Kidney glomerular epithelial cell (primary cell): ENCODE measurements at regions not wholly inside any gene's neighbourhood (a gene's known extent, or its start where the extent isn't known, plus 50 kb on each side); places are given as distances from the start of the nearest gene placed in this dataset.
"Not testable (repeated sequence)": the region's sequence is repeated elsewhere in the genome, so short reads cannot be mapped to it uniquely, and the experiment has no call there.

Experiments used
- DNase-seq: peaks from one replicate; lab custom pipeline; 2025; lab: John Stamatoyannopoulos, UW

DNA sequence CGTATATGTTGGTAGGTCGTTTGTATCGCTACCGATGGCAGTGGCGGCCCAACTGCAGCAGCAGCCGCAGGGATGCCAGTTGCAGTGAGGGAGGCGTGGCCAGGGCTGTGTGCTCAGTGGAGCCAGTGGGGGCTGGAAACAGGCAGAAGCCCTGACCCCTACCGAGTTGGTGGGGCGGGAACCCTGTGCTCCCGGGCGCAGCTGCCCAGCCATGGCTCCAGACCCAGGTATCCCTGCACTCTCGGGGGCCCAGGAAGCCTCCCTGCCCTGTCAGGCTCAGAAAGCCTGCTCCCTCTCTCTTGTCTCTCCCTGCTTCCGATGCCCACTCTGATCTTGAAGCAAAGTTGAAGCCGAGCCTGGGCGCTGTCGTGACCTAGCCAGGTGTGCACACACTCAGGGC lies 78.6 kb upstream of the ITGB1 start:
- no peak for DNase-seq

DNA sequence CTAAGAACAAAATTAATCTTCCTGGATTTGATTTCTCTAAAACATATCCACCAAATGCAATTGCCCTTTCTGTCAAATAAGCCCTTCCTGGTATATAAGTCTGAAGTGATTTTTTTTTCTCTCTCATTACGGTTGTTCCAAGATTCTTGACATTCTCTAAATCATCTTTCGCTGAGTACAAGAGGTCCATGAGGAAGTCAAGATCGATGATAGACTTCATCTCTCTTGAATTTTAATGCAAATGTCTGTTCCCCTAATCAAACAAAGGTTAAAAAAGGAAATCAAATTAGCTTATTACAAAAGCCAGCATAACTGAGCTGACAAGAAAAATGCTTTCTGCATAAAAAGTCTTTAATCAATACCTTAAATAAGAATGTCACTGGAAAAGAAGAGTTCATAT lies 77.4 kb upstream of the ITGB1 start:
- DNase-seq, result no peak

DNA sequence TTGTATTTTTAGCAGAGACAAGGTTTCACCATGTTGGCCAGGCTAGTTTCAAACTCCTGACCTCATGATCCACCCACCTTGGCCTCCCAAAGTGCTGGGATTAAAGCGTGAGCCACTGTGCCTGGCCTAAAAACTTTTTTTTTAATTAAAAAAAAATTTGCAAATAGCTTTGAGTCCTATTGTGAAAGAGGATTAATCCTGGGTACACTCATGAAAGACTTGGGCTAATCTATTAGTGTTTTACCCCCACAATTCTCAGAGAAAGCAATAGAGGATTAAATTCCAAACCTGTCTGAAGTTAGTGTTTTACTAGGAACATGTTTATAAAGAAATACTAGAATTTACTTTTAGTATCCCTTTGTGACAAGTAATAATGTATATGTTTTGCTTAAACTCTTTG lies 76.9 kb upstream of the ITGB1 start:
- DNase-seq, result no peak

DNA sequence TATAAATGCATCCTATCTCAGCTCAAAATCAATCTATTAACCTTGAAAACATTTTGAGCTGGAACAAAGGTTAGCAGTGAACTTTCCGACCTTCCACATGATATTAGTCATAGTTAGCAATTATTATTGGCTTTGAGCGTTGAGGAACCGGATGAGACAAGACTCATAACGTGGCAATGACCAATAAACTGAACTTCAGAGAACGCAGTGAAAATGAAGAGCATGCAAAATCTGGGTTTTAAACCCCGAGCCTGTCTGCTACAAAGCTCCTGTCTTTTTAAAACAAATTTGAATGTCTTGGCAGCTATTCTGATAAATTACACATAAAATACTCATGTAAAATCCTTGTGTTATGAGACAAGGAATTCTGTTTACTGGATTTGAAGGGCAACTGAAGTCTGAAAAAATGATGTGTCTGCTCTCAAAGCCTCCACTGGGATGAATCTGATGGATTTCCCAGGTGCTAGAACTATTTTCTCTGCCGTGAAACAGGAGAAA lies 74.7 kb upstream of the ITGB1 start:
- DNase-seq, result no peak

DNA sequence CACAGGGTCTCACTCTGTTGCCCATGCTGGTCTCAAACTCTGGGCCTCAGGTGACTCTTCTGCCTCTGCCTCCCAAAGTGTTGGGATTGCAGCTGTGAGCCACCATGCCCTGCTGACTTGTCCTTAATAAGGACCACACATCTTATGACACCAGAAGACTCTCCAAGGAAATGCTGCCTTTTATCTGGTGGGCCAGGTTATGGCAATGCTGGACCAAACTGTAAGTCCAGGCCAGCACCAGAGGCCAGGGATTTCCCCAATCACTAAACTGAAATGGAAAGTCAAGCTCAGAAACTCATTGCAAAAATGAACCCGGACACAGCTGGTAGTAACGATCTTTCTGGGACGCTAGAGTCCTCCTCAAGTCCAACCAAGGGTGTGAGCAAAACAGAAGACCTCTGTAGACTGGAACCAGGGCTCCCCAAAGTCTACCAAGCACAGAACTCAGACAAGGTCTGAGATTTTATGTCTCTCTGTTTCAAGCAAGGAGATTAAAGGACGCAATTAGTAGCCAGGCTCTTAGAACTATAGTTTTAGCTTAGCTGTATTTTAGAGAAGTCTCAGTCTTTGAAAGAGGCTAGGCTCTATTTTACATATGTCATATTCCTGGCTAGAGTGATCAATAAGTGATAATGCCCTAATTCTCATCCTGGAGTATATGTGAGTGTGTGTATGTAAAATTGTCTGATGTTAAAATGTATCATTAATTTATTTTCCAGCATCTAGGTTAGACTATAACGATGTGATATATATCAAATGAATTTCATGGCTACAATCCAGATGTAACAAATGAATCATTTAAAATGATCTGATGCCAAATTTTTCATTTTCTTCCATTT lies 74.0 kb upstream of the ITGB1 start:
- no peak for DNase-seq

DNA sequence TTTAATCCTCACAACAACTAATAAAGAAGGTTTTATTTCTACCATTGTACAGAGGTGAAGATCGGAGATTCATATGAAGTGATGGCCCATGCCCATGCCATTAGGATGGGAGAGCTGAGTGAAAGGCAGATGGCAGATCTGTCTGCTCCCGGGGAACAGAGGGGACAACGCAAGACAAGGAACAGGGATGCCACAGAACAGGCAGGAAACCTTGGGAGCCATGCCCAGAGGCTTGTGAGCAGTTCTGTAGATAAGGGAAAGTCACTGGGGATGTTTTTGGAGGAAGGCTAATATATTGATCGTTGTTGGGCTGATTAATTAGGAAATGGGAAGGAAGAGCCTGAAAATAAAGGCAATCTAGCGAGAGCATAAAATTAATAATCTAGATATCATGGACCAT lies 73.1 kb upstream of the ITGB1 start:
- no peak for DNase-seq

DNA sequence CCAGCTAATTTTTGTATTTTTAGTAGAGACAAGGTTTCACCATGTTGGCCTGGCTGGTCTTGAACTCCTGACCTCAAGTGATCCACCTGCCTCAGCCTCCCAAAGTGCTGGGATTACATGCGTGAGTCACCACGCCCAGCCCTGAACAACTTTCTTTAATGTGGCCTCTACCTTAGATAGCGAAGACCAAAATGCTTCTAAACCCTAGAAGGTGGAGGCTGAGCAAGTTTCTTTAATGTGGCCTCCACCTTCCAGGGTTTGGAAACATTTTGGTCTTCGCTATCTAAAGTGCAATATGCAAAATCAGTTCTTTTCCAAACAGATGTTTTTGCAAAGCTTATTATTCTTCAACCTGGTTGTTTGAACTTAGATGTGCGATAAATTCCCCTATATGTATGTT lies 70.5 kb upstream of the ITGB1 start:
- DNase-seq, result not testable (repeated sequence)

DNA sequence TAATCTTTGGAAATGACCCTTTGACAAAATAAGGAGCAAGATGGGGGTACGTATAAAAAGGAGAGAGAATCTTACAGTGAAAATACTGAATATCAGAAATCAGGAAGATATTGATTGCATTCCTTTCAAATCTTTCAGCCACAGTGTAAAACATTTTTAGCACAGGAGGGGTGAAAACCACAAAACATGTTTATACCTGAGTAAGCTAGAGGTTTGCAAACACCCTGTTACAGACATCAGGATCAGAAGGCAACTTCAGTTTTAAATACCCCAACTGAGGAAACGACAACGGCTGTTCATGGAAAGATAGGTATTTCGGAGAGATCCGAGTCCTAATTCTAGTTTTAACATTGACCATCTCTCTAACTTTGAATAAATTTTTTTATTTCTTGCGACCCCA lies 69.1 kb upstream of the ITGB1 start:
- DNase-seq, result no peak

DNA sequence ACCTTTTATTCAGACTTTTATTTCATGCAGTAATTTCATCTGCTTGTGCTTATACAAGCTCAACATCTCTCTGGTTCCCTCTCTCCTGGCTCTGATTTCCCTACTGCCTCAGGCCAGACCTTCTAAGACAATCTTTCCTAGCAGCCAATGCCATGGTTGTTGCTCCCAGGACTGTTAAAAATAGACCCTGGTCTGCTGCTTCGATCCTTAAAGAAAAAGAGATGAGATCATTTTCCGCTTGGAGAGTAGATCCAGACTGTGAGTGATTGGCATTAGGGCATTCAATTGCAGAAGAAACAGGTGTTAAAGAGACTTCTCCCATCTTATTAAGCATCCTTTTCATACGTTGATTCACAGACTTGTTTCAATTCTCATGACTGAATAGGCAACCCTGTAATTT lies 68.4 kb upstream of the ITGB1 start:
- no peak for DNase-seq

DNA sequence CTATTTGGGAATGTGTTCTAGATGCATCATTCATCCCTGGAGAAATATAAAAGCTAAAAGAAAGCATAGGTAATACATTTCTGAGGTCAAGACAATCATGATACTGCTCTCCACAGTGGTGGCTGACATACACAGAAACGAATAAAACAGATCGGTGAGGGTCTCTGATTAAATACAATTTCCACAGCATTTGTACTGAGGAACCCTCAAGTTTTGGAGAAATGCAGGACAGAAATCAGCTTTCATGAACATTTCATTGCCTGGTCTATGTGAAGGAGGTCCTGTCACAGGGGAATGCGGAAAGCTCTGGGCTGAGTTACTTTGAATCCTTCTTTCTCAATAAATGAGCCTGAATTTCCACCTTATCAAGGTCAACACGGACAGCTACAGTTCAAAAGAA lies 67.9 kb upstream of the ITGB1 start:
- no peak for DNase-seq

DNA sequence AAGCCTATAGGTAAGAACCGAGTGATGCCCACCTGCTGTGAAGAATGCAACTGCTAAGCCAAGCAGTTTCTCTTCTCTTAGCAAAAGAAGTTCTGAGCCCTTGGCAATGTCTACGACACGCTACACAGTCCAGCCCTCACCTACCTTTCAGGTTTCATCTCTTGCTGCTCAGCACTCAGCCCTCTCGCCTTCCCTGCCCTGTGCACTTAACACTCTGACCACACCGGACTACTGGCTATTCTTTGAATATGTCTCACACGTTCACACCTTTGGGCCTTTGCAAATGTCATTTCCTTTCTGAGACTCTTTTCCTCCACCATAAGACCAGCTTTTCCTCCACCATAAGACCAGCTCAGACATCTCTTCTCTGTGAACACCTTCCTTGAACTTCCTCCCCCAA lies 67.0 kb upstream of the ITGB1 start:
- DNase-seq, result no peak

DNA sequence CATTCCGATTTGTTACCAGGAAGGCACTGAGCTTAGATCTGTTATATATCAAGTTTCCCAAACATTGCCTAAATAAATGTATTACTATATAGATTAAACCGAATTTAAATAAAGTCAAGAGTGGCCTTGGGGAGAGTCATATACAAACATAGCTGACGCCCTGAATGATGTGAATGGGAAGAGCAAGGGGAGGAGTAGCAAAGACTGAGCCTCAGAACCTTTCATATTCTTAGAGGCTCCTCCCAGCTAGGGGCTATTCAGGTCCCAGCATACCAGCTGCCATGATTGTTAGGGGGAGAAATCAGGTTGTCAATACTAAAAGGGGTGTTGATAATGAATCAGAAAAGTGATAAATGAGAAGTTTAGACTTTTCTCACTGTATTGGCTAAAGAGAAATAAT lies 64.7 kb upstream of the ITGB1 start:
- no peak for DNase-seq

DNA sequence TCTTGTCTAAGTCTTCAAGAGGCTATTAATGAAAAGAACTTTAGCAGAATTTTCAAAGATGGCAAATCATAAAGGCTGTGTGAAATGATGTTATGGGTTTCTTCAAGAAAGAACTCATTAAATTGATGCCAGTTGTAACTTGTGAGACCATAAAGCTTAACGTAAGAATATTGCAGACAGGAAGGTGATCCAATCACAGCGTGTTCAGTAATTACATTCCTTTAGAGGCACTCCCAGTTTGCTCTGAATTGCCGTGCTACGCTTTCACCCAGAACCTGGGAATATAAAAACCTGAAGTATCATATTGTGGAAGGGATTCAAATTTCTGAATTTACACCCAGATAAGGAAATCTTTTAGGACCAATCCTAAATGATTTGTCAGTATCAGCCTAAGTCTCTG lies 64.1 kb upstream of the ITGB1 start:
- DNase-seq, result no peak

DNA sequence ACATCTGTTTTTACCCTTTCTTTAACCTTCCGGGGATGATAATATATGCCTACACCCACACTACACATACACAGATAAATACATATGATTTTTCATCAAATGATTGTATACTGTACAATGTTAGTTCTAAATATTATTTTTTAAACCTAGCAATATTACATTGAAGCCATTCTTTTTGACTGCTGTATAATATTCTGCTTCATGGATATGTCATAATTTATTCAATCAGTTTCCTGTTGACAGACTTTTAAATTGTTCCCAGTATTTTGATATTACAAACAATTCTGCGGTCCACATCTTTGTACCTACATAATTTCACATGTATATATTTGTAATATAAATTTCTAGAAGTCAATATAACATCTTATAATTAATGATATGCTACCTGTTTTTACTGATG lies 59.0 kb upstream of the ITGB1 start:
- DNase-seq, result no peak

DNA sequence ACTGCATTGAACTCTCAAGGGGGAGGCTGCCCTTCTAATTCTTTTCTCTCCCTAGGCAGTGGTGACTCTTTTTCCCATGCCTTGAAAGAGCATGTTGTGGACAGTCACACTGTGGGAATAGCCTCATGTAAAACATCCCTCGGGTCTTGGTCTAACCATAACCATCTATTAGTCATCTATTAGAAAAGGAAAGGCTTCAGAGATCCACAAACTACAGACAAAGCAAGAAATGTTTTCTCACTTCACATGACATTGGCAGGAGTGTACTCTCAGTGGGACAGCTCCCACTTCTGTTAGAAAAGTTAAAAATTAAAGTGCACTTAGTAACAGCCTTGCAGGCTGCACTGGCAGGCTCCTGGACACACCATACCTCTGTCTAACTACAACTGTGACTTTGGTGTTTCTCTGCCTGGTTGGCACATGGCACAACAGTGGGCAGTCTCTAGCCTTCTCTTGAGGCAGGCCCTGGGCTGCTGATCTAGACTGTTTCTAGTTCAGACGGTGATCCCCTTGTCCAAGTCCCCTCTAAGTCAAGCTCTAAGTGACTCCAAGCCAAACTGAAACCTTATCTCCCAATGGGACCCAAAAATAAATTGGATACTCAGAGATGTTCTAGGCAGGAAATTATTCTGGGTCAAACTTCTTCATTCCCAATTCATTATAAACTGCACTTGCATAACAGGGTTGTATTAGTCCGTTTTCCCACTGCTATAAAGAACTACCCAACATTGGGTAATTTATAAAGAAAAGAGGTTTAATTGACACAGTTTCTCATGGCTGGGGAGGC lies 57.9 kb upstream of the ITGB1 start:
- peak; percentile 83 for DNase-seq

DNA sequence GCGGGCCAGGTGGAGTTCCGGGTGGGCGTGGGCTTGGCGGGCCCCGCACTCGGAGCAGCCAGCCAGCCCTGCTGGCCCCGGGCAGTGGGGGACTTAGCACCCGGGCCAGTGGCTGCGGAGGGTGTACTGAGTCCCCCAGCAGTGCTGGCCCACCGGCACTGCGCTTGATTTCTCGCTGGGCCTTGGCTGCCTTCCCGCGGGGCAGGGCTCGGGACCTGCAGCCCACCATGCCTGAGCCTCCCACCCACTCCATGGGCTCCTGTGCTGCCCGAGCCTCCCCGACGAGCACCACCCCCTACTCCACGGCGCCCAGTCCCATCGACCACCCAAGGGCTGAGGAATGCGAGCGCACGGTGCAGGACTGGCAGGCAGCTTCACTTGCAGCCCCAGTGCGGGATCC lies 55.3 kb upstream of the ITGB1 start:
- DNase-seq, result not testable (repeated sequence)

DNA sequence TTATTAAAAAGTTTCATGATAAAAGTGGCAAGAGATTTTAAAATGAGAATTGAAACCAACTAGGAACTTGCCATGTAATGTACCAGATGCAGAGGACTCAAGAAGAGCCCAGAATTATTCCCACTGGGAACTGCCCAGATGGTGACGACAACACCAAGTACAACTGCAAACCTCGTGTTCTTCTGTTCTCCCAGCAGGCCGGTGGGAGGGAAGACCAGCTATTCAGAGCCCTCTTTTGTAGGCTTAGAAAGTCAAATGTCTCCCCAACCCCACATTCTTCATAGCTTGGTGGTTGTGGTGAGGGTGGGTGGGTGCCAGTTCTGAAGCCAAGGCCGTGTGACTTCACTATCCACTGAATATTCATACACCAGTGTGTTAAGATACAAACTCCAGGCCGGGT lies 54.3 kb upstream of the ITGB1 start:
- no peak for DNase-seq

DNA sequence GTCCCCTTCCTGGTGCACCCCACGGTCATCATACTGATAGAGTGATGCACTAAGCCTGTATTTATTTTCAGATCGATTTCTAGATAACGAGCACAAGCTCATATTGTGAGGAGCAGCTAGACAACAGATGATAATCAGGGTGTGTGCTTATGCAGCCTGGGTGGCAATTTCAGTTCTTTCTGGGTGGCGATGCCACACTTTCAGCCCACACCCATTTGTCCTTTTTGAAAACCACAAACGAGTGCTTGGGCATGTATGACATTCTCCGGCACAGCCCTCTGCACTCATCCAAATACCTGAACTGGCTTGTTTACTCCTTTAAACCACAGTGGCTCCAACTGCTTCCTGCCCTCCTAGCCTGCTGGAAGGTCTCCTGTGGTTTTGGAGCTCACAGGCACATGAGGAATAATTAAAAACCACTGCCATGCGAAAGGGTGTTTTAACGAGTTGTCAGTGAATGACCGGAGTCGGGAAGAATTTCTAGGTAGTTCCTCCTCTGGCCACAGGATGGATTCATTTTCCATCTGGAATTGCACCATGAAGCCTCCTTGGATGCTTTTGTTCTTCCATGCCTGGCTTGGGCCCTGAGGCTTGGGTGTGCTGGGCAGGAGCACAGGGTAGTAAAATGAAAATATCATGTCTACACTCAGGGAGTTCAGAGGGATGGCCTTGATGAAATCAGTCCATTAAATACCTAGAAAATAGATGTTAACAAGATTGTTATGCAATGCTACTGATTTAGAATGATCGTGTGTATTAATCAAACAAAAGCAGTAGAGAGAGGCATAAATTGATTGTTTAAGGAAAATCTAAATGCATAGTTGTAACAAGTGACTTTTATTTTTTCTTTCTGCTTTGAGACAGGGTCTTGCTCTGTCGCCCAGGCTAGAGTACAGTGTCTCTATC lies 52.4 kb upstream of the ITGB1 start:
- DNase-seq, result peak; percentile 43

DNA sequence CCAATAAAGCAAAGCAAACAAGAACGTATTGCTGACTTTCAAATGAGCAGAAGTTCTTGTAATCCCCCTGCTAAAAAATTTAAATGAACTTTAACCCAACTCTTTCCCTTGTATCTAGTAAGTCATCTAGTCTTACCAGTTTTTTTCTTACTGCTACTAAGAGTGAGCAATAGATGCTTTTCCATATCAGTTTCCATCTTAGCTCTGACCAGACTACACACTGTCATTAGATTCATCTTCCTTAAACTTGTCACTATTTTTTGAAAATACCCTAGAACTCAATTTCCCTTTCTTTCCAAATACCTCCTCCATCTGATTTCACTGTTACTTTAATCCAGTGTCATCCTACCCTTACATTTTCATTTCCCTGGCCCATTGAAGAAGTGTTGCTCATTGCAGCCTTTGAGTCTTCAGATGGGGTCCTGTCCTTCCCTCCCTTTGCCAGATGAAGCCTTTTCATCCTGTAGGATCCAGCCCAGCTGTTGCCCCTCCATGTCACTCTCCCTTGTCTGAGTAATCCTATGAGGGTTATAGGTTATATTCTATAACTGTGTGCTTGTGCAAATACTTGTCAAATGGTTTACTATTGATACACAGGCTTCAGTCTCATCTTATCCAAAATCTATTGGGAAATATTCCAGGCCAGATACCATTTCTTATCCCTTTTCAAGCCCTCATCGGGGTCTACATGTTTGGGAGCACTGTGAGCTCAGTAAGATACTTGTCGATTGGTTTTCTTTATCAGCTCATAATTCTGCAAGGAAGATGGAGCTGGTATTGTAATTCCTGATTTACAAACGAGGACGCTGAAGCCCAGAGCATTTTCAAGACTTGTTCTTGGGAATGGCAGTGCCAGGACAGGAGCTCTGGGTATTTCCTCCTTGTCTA lies 51.5 kb upstream of the ITGB1 start:
- DNase-seq, result no peak

DNA sequence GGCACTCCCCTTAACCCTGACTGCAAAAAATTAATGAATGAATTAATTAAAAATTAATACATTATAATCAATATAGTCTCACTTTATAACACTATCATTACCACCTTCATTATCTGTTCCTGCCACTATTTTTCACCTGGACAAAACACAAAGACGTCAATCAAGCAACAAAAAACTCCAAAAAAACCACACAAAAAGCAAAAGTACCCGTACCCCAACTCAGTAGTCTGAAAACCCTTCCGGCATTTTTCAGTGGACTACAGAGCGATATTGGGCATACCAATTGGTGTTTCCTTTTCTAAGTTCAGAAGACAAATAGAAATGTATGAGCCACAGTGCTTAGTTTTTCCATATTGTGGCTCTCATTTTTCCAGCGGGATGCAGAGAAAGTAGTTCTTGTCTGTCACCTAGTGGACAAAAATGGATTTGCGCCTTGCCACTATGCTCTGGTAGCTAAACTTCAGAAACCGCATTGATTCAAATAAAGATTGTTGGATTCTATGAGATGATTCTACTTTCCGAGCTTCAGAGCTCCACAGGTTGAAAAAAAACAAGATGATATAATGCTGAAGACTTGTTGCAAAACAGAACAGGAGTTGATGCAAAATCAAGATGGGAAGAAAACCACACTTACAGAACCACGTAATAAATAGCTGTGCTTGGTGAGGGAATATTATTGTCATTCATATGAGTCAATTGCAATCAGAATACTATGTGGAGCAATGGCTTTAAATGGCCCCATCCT lies 50.6 kb upstream of the ITGB1 start:
- peak; percentile 93 for DNase-seq
